Caco-2 (cell line): ENCODE measurements at regions not wholly inside any gene's neighbourhood (a gene's known extent, or its start where the extent isn't known, plus 50 kb on each side); places are given as distances from the start of the nearest gene placed in this dataset.
"Not testable (repeated sequence)": the region's sequence is repeated elsewhere in the genome, so short reads cannot be mapped to it uniquely, and the experiment has no call there.

ENCODE experiments used
- BruUV-seq: library from RNA; stranded (reverse); fragments of 400-500 nt; replicated peaks from 2 replicates; lab custom pipeline; 2021; lab: Mats Ljungman, UMichigan
- CTCF ChIA-PET: fragments of 300-600 bp; sonication (Branson Sonifier 250); formaldehyde crosslinking; loops from one replicate; lab custom pipeline; 2022; ENCODE audit warnings: antibody characterized with exemption; lab: Charles Lee
- POLR2A ChIA-PET: fragments of 300-600 bp; sonication (Branson Sonifier 250); formaldehyde crosslinking; loops from one replicate; lab custom pipeline; 2022; ENCODE audit warnings: antibody characterized with exemption; lab: Charles Lee
- DNase-seq, 2 experiments: peaks; one replicate each; pipeline versions ENCODE4 v3.0.0 to v3.0.0-alpha.2; 2020 to 2022
- H3K27me3 ChIP-seq: replicated peaks from 2 replicates; pipeline ENCODE4 v1.6.0; 2011; ENCODE audit warnings: low read length; ENCODE audit not compliant: control insufficient read depth, insufficient read depth
- H3K36me3 ChIP-seq: 2 replicates; pipeline ENCODE4 v1.5.1; 2011; ENCODE audit warnings: low read length; ENCODE audit not compliant: control insufficient read depth, insufficient read depth
- H3K4me1 ChIP-seq: fragments of 250-450 bp; sonication (Bioruptor Pico); 2 replicates; pipeline ENCODE4 v1.5.1; 2020; ENCODE audit warnings: mild to moderate bottlenecking
- H3K4me3 ChIP-seq: 2 replicates; pipeline ENCODE4 v1.5.1; 2011; ENCODE audit warnings: low read depth, mild to moderate bottlenecking, control low read depth, low read length
- H3K9me3 ChIP-seq: fragments of 250-450 bp; sonication (Bioruptor Pico); 2 replicates; pipeline ENCODE4 v1.5.1; 2020; ENCODE audit warnings: mild to moderate bottlenecking, moderate library complexity
- H3K27ac Mint-ChIP-seq: one replicate; pipeline ENCODE4 v1.8.0; 2022; ENCODE audit warnings: mixed read lengths; ENCODE audit not compliant: unreplicated experiment
- H3K27me3 Mint-ChIP-seq: one replicate; pipeline ENCODE4 v1.8.0; 2022; ENCODE audit warnings: mixed read lengths; ENCODE audit not compliant: insufficient read depth, unreplicated experiment
- H3K36me3 Mint-ChIP-seq: one replicate; pipeline ENCODE4 v1.8.0; 2022; ENCODE audit warnings: mild to moderate bottlenecking, mixed read lengths; ENCODE audit not compliant: insufficient read depth, unreplicated experiment
- H3K4me1 Mint-ChIP-seq: one replicate; pipeline ENCODE4 v1.8.0; 2022; ENCODE audit warnings: low read depth, mixed read lengths; ENCODE audit not compliant: unreplicated experiment
- H3K4me3 Mint-ChIP-seq: one replicate; pipeline ENCODE4 v1.8.0; 2022; ENCODE audit warnings: mild to moderate bottlenecking, moderate library complexity, mixed read lengths; ENCODE audit not compliant: unreplicated experiment
- H3K9me3 Mint-ChIP-seq: one replicate; pipeline ENCODE4 v1.8.0; 2022; ENCODE audit warnings: mixed read lengths; ENCODE audit not compliant: unreplicated experiment
- CTCF ChIP-seq, 2 experiments: fragments of 200-600 bp in 1 of 2; IDR thresholded peaks; 1 replicate in 1 of 2; 2 replicates in 1 of 2; pipeline versions ENCODE4 v1.5.1 to v1.8.0; 2011 to 2022; ENCODE audit warnings: antibody characterized with exemption in 1 of 2, control low read depth in 1 of 2, inconsistent platforms in 1 of 2, low read depth in 1 of 2, low read length in 1 of 2, mild to moderate bottlenecking in 1 of 2, moderate library complexity in 1 of 2; ENCODE audit not compliant: insufficient read depth in 1 of 2, severe bottlenecking in 1 of 2, unreplicated experiment in 1 of 2
- intact Hi-C: fragments of 100-400 bp; cut with micrococcal nuclease; formaldehyde crosslinking; loops from one replicate; pipeline ENCODE4 v1.10.0; 2022; ENCODE audit not compliant: unreplicated experiment

- BruUV-seq, result no TSS peak
- Histone ChIP-seq H3K4me1 (no peaks in the 10 kb centered on the region), H3K9me3 (peaks cover 7% of the 10 kb centered on the region; the same call in 1 of the 2 replicates), H3K27me3 (no peaks in the 10 kb centered on the region), H3K4me3 (no peak overlapping the region), H3K36me3 (no peaks in the 10 kb centered on the region)
- CTCF ChIA-PET, result no interaction called here
- intact Hi-C loops, result no loop called here
- no peak for DNase-seq
- Mint-ChIP-seq H3K4me1 (peaks cover 20% of the 10 kb centered on the region), H3K27ac (no peak overlapping the region), H3K36me3 (no peaks in the 10 kb centered on the region), H3K27me3 (no peaks in the 10 kb centered on the region), H3K4me3 (no peak overlapping the region), H3K9me3 (no peaks in the 10 kb centered on the region)
- POLR2A ChIA-PET, result no interaction called here
- no peak for TF ChIP-seq CTCF (IDR thresholded peaks at IDR 0.05; ENCODE audit: insufficient read depth in 1 of 2, low read depth in 1 of 2, low read length in 1 of 2, severe bottlenecking in 1 of 2, unreplicated experiment in 1 of 2)
Observed at GRCh38 chr12:68482014-68482413, 128.7 kb upstream of the RAP1B start.

GRCh38 chr12:68482660-68483059, 128.0 kb upstream of the RAP1B start:
- Histone ChIP-seq H3K36me3 (no peaks in the 10 kb centered on the region), H3K27me3 (no peaks in the 10 kb centered on the region), H3K4me1 (no peaks in the 10 kb centered on the region), H3K4me3 (no peak overlapping the region), H3K9me3 (peaks cover 7% of the 10 kb centered on the region; the same call in 1 of the 2 replicates)
- intact Hi-C loops, result no loop called here
- ChIA-PET CTCF (no interaction called here), POLR2A (interaction anchor here (0.5 kb wide), 1 partner anchor 40 kb away, joined by 9 read pairs; no protein-coding TSS in a partner anchor)
- no peaks in the 10 kb centered on the region for H3K36me3 Mint-ChIP-seq
- DNase-seq, result no peak
- BruUV-seq, result no TSS peak
- no peak overlapping the region for H3K27ac Mint-ChIP-seq
- no peaks in the 10 kb centered on the region for H3K9me3 Mint-ChIP-seq
- TF ChIP-seq CTCF (IDR thresholded peaks at IDR 0.05; ENCODE audit: insufficient read depth in 1 of 2, low read depth in 1 of 2, low read length in 1 of 2, severe bottlenecking in 1 of 2, unreplicated experiment in 1 of 2), result no peak
- H3K4me1 Mint-ChIP-seq, result peaks cover 13% of the 10 kb centered on the region
- H3K27me3 Mint-ChIP-seq, result no peaks in the 10 kb centered on the region
- no peak overlapping the region for H3K4me3 Mint-ChIP-seq

- Histone ChIP-seq H3K9me3 (peaks cover 7% of the 10 kb centered on the region; the same call in 1 of the 2 replicates), H3K4me3 (no peak overlapping the region), H3K36me3 (no peaks in the 10 kb centered on the region), H3K4me1 (no peaks in the 10 kb centered on the region), H3K27me3 (no peaks in the 10 kb centered on the region)
- Mint-ChIP-seq H3K4me1 (peaks cover 10% of the 10 kb centered on the region), H3K9me3 (no peaks in the 10 kb centered on the region), H3K36me3 (no peaks in the 10 kb centered on the region), H3K4me3 (no peak overlapping the region), H3K27me3 (no peaks in the 10 kb centered on the region), H3K27ac (no peak overlapping the region)
- BruUV-seq, result no TSS peak
- no peak for DNase-seq
- TF ChIP-seq CTCF (IDR thresholded peaks at IDR 0.05; ENCODE audit: insufficient read depth in 1 of 2, low read depth in 1 of 2, low read length in 1 of 2, severe bottlenecking in 1 of 2, unreplicated experiment in 1 of 2), result no peak
- intact Hi-C loops, result no loop called here
- ChIA-PET CTCF (no interaction called here), POLR2A (no interaction called here)
Observed at GRCh38 chr12:68483592-68484383, 126.9 kb upstream of the RAP1B start.

GRCh38 chr12:68484578-68484977, 126.1 kb upstream of the RAP1B start:
- H3K27ac Mint-ChIP-seq, intact Hi-C loops, BruUV-seq, DNase-seq, H3K27me3 Mint-ChIP-seq, POLR2A ChIA-PET, H3K27me3 ChIP-seq, H3K36me3 ChIP-seq, H3K4me3 ChIP-seq, H3K4me3 Mint-ChIP-seq, H3K4me1 ChIP-seq, H3K9me3 ChIP-seq, H3K36me3 Mint-ChIP-seq, CTCF ChIA-PET, H3K9me3 Mint-ChIP-seq: not testable (repeated sequence)
- H3K4me1 Mint-ChIP-seq, result peaks cover 16% of the 10 kb centered on the region

GRCh38 chr12:68486449-68486848, 124.2 kb upstream of the RAP1B start:
- H3K27me3 ChIP-seq, H3K4me3 ChIP-seq, H3K4me3 Mint-ChIP-seq, DNase-seq, H3K27ac Mint-ChIP-seq, H3K36me3 Mint-ChIP-seq, POLR2A ChIA-PET, H3K4me1 ChIP-seq, H3K9me3 Mint-ChIP-seq, H3K27me3 Mint-ChIP-seq, H3K36me3 ChIP-seq, BruUV-seq, H3K9me3 ChIP-seq, CTCF ChIA-PET, intact Hi-C loops: not testable (repeated sequence)
- peaks cover 16% of the 10 kb centered on the region for H3K4me1 Mint-ChIP-seq
